HepG2 (cell line): ENCODE measurements at regions not wholly inside any gene's neighbourhood (a gene's known extent, or its start where the extent isn't known, plus 50 kb on each side); places are given as distances from the start of the nearest gene placed in this dataset.

Experiments used
- ATAC-seq: fragments of 200-7000 bp; cut with Tn5 transposase; 3 replicates; pipeline ENCODE4 v1.9.1; 2020; ENCODE audit warnings: mild to moderate bottlenecking, moderate library complexity
- BruUV-seq: library from RNA; stranded (reverse); fragments of 400-500 nt; replicated peaks from 2 replicates; lab custom pipeline; 2021; lab: Mats Ljungman, UMichigan
- CTCF ChIA-PET: fragments of 300-600 bp; formaldehyde crosslinking; extraction: SDS; loops from one replicate; lab custom pipeline; 2021; ENCODE audit warnings: low total read pairs, inconsistent platforms, low intra/inter-chr PET ratio; lab: Yijun Ruan, JAX
- POLR2A ChIA-PET: fragments of 350-600 bp; sonication (Branson Sonifier 250); formaldehyde crosslinking; loops from one replicate; lab custom pipeline; 2020; ENCODE audit warnings: antibody characterized with exemption, inconsistent platforms; lab: Yijun Ruan, JAX
- DNase-seq: peaks from one replicate; pipeline ENCODE4 v3.0.0-alpha.2; 2015; ENCODE audit warnings: low spot score
- FAIRE-seq: peaks from 3 replicates; lab custom pipeline; 2011; peaks lifted over from hg19 to GRCh38; lab: Jason Lieb, UNC
- H2AFZ ChIP-seq: one replicate; pipeline ENCODE4 v1.6.1; 2011; ENCODE audit warnings: low read length, inconsistent platforms
- H3K27ac ChIP-seq: fragments of 300-600 bp; 3 replicates; pipeline ENCODE4 v1.8.0; 2011; ENCODE audit warnings: mixed run types, mild to moderate bottlenecking, mixed read lengths, low read length, inconsistent platforms; ENCODE audit not compliant: insufficient read depth; ENCODE audit errors: extremely low read length
- H3K27me3 ChIP-seq, 2 experiments: fragments of 200-600 bp in 1 of 2; 2 replicates in 1 of 2; 3 replicates in 1 of 2; pipeline versions ENCODE4 v1.6.0 to v1.8.0; 2011; ENCODE audit warnings: low read length in 2 of 2, mild to moderate bottlenecking in 2 of 2, moderate library complexity in 2 of 2, inconsistent platforms in 1 of 2; ENCODE audit not compliant: insufficient read depth in 2 of 2, control insufficient read depth in 1 of 2
- H3K36me3 ChIP-seq, 2 experiments: fragments of 200-600 bp in 1 of 2; replicated peaks in 1 of 2; 2 replicates in 1 of 2; 3 replicates in 1 of 2; pipeline versions ENCODE4 v1.5.1 to v1.8.0; 2011; ENCODE audit warnings: low read length in 2 of 2, inconsistent platforms in 1 of 2; ENCODE audit not compliant: insufficient read depth in 2 of 2, control insufficient read depth in 1 of 2
- H3K4me1 ChIP-seq: 2 replicates; pipeline ENCODE4 v1.5.1; 2012; ENCODE audit warnings: low read length, inconsistent platforms; ENCODE audit not compliant: insufficient read depth
- H3K4me2 ChIP-seq: 2 replicates; pipeline ENCODE4 v1.6.0; 2011; ENCODE audit warnings: low read depth, low read length, inconsistent platforms
- H3K4me3 ChIP-seq, 3 experiments: fragments of 200-600 bp in 1 of 3; sonication (generic), shearing (Covaris generic) in 1 of 3; replicated peaks in 1 of 3; 2 replicates each; pipeline ENCODE4 v1.5.1; 2011 to 2016; ENCODE audit warnings: low read length in 3 of 3, inconsistent platforms in 2 of 3, low read depth in 2 of 3, mild to moderate bottlenecking in 2 of 3, control low read depth in 1 of 3, mixed read lengths in 1 of 3; ENCODE audit not compliant: insufficient read depth in 1 of 3
- H3K79me2 ChIP-seq: one replicate; pipeline ENCODE4 v1.6.1; 2011; ENCODE audit warnings: low read length, inconsistent platforms; ENCODE audit not compliant: insufficient read depth
- H3K9ac ChIP-seq: 2 replicates; pipeline ENCODE4 v1.6.0; 2011; ENCODE audit warnings: mild to moderate bottlenecking, low read depth, low read length, inconsistent platforms; ENCODE audit not compliant: insufficient read depth
- H3K9me3 ChIP-seq: 2 replicates; pipeline ENCODE4 v1.5.1; 2012; ENCODE audit warnings: mild to moderate bottlenecking, low read length
- H4K20me1 ChIP-seq: 2 replicates; pipeline ENCODE4 v1.6.0; 2011; ENCODE audit warnings: inconsistent platforms, mild to moderate bottlenecking, low read length, moderate library complexity; ENCODE audit not compliant: insufficient read depth
- ATAD3A ChIP-seq: sonication (generic); formaldehyde crosslinking; IDR thresholded peaks from 2 replicates; pipeline ENCODE4 v1.4.0; 2020; ENCODE audit warnings: missing genetic modification reagents
- KLF16 ChIP-seq, 2 experiments: sonication (generic) in 1 of 2; formaldehyde crosslinking in 1 of 2; IDR thresholded peaks; 2 replicates each; pipeline versions ENCODE4 v1.6.1 to v1.8.0; 2016 to 2023; ENCODE audit warnings: missing genetic modification reagents in 2 of 2, missing compliant biosample characterization in 1 of 2
- NFIB ChIP-seq: sonication (generic); formaldehyde crosslinking; IDR thresholded peaks from 2 replicates; pipeline ENCODE4 v1.9.0; 2021; ENCODE audit warnings: missing genetic modification reagents, mild to moderate bottlenecking, borderline replicate concordance
- NONO ChIP-seq, 2 experiments: fragments of 450-650 bp in 1 of 2; sonication (generic) in 1 of 2; formaldehyde crosslinking in 1 of 2; IDR thresholded peaks in 1 of 2; conservative IDR thresholded peaks in 1 of 2; 2 replicates each; pipeline versions ENCODE4 v1.6.1 to v1.8.0; 2017 to 2022; ENCODE audit warnings: mild to moderate bottlenecking in 1 of 2, missing genetic modification reagents in 1 of 2, moderate library complexity in 1 of 2
- RAD21 ChIP-seq: fragments of 450-650 bp; formaldehyde crosslinking; IDR thresholded peaks from 2 replicates; pipeline ENCODE4 v1.5.0; 2020; ENCODE audit warnings: mild to moderate bottlenecking
- RXRA ChIP-seq: sonication (generic); formaldehyde crosslinking; IDR thresholded peaks from 2 replicates; pipeline ENCODE4 v1.5.1; 2020; ENCODE audit warnings: missing genetic modification reagents
- SMC3 ChIP-seq: IDR thresholded peaks from 2 replicates; pipeline ENCODE4 v1.6.1; 2011; ENCODE audit warnings: low read length, improper control_type of control experiment
- STAG1 ChIP-seq: sonication (generic); formaldehyde crosslinking; IDR thresholded peaks from 2 replicates; pipeline ENCODE4 v1.4.0; 2020; ENCODE audit warnings: missing genetic modification reagents
- TEAD3 ChIP-seq: optimal IDR thresholded peaks from 2 replicates; pipeline ENCODE3; 2016; ENCODE audit warnings: borderline replicate concordance
- TOE1 ChIP-seq: sonication (generic); formaldehyde crosslinking; IDR thresholded peaks from 2 replicates; pipeline ENCODE4 v1.4.0; 2020; ENCODE audit warnings: mild to moderate bottlenecking, missing genetic modification reagents
- ZC3H4 ChIP-seq: sonication (generic); formaldehyde crosslinking; IDR thresholded peaks from 2 replicates; pipeline ENCODE4 v1.4.0; 2020; ENCODE audit warnings: missing genetic modification reagents, borderline replicate concordance
- ZNF263 ChIP-seq: sonication (generic); formaldehyde crosslinking; IDR thresholded peaks from 2 replicates; pipeline ENCODE4 v1.4.0; 2020; ENCODE audit warnings: missing genetic modification reagents
- ZNF441 ChIP-seq: sonication (generic); formaldehyde crosslinking; IDR thresholded peaks from 2 replicates; pipeline ENCODE4 v1.7.0; 2021; ENCODE audit warnings: missing genetic modification reagents, borderline replicate concordance
- WGBS: methylation state at CpG from one replicate; pipeline ENCODE4 v1.1.6; 2017; ENCODE audit warnings: low lambda C conversion rate; 5-methylcytosine and 5-hydroxymethylcytosine counted together
- in situ Hi-C: cut with HindIII; loops from 2 replicates; pipeline ENCODE4 v1.10.0; 2017; ENCODE audit warnings: low pct_unique_long_range_greater_than_20kb; ENCODE audit not compliant: extremely low pct_ligation_motif_present
- intact Hi-C: fragments of 100-400 bp; cut with micrococcal nuclease; formaldehyde crosslinking; loops from one replicate; pipeline ENCODE4 v1.10.0; 2022; ENCODE audit not compliant: unreplicated experiment
- TF ChIP-seq, protein P1 (sequence below): sonication (generic); formaldehyde crosslinking; IDR thresholded peaks from 2 replicates; pipeline ENCODE4 v1.5.0; 2020; ENCODE audit warnings: mild to moderate bottlenecking, missing genetic modification reagents, moderate library complexity

DNA sequence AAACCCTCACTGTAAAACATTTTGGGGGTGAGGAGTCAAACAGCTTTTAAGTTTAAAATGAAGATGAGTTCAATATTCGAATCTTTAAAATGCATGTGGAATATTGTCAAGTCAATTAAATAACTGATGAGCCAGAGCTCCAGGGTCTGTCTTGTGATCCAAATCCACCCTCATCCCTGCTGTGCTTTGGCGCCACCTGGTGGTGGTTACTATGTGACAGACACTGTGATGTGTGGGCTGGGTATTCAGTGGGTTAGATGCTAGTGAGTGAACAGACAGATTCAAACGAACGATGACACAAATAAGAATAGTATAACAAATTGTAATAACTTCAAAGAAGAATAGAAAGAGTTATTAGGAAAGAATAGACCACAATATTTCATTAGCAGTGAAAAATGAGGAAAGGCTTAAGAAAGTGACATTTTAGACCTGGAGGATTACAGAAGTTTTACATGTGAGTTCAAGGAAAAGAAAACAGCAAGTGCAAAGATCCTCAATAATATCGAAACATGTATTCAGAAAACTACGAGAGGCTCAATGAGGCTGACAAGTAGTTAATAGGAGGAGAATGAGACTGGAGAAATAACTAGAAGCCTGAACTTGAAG is 51.4 kb upstream of the CHSY3 start:
- TF ChIP-seq TEAD3 (CRISPR knock-in tag) (peak; percentile 24), ZC3H4 (no peak), TOE1 (CRISPR knock-in tag) (no peak), SMC3 (peak; percentile 76), ZNF441 (CRISPR knock-in tag) (no peak), NONO (IDR thresholded peaks at IDR 0.05) (no peak), NONO (CRISPR knock-in tag; conservative IDR thresholded peaks at IDR 0.05) (no peak), NFIB (no peak), STAG1 (CRISPR knock-in tag) (peak; percentile 67), RAD21 (CRISPR knock-in tag) (peak; percentile 52), ATAD3A (no peak), KLF16 (CRISPR knock-in tag; IDR thresholded peaks at IDR 0.05) (no peak), RXRA (no peak), ZNF263 (CRISPR knock-in tag) (peak; percentile 89)
- TF ChIP-seq, protein P1, sequence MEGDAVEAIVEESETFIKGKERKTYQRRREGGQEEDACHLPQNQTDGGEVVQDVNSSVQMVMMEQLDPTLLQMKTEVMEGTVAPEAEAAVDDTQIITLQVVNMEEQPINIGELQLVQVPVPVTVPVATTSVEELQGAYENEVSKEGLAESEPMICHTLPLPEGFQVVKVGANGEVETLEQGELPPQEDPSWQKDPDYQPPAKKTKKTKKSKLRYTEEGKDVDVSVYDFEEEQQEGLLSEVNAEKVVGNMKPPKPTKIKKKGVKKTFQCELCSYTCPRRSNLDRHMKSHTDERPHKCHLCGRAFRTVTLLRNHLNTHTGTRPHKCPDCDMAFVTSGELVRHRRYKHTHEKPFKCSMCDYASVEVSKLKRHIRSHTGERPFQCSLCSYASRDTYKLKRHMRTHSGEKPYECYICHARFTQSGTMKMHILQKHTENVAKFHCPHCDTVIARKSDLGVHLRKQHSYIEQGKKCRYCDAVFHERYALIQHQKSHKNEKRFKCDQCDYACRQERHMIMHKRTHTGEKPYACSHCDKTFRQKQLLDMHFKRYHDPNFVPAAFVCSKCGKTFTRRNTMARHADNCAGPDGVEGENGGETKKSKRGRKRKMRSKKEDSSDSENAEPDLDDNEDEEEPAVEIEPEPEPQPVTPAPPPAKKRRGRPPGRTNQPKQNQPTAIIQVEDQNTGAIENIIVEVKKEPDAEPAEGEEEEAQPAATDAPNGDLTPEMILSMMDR = peak; percentile 86
- Histone ChIP-seq H3K9ac (no peak overlapping the region), H3K4me1 (no peaks in the 10 kb centered on the region), H4K20me1 (no peaks in the 10 kb centered on the region), H3K9me3 (no peaks in the 10 kb centered on the region), H3K79me2 (no peaks in the 10 kb centered on the region), H2AFZ (no peak overlapping the region), H3K27ac (no peak overlapping the region), H3K36me3 (no peaks in the 10 kb centered on the region), H3K27me3 (no peaks in the 10 kb centered on the region), H3K4me2 (no peak overlapping the region), H3K4me3 (no peak overlapping the region)
- intact Hi-C loops = loop anchor here (1.0 to 5.0 kb wide), 2 partner anchors 82 to 1641 kb away; no protein-coding TSS in a partner anchor
- CTCF ChIA-PET = interaction anchor here (1.3 to 1.4 kb wide), 2 partner anchors 81 to 85 kb away, joined by 6 to 15 read pairs; no protein-coding TSS in a partner anchor
- POLR2A ChIA-PET = no interaction called here
- under 1% methylated on average over 6 of the region's 6 CpGs for WGBS
- peak; percentile 68 for FAIRE-seq
- no TSS peak for BruUV-seq
- DNase-seq = peak; percentile 56
- in situ Hi-C loops = loop anchor here (5.0 kb wide), 1 partner anchor 81 kb away; no protein-coding TSS in a partner anchor
- ATAC-seq = peak; percentile 99
